Transverse colon (tissue), 3 donors: ENCODE measurements at regions not wholly inside any gene's neighbourhood (a gene's known extent, or its start where the extent isn't known, plus 50 kb on each side); places are given as distances from the start of the nearest gene placed in this dataset.

Source experiments
- EP300 ChIP-seq: sonication (generic); formaldehyde crosslinking; IDR thresholded peaks from one replicate; pipeline ENCODE4 v1.6.1; 2017; ENCODE audit warnings: antibody characterized with exemption, low read depth
- POLR2A ChIP-seq: fragments of 450-650 bp; IDR thresholded peaks from one replicate; pipeline ENCODE4 v1.6.1; 2016; ENCODE audit warnings: antibody characterized with exemption, mild to moderate bottlenecking, moderate library complexity
- TF ChIP-seq, protein P1 (sequence below), 5 experiments: fragments of 200-600 bp in 3 of 5; fragments of 450-650 bp in 2 of 5; sonication (generic) in 3 of 5; IDR thresholded peaks; 1 replicate in 2 of 5; 2 replicates in 3 of 5; pipeline ENCODE4 v1.5.1; 2016 to 2017; ENCODE audit warnings: antibody characterized with exemption in 5 of 5, inconsistent platforms in 3 of 5, mild to moderate bottlenecking in 2 of 5, moderate library complexity in 1 of 5

DNA sequence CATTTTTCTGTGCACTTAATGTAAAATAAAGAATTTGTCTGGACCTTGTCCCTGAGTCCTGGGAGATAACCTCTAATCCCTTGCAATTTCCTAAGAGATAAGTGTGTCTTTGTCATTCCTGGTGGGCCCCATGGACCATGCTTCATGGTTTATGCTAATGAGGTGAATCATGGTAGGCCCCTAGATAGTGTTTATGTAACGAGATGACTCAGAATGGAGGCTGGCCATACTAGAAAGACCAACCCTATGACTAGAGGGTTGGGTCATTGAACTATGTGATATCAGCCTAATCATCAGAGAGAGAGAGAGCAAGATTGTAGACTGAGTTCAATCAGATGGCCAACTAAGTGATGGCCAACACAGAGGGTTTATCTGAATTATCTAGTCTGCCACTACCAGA, 64.2 kb upstream of the NHSL2 start:
- TF ChIP-seq EP300 (no peak), POLR2A (no peak)
- TF ChIP-seq, protein P1, sequence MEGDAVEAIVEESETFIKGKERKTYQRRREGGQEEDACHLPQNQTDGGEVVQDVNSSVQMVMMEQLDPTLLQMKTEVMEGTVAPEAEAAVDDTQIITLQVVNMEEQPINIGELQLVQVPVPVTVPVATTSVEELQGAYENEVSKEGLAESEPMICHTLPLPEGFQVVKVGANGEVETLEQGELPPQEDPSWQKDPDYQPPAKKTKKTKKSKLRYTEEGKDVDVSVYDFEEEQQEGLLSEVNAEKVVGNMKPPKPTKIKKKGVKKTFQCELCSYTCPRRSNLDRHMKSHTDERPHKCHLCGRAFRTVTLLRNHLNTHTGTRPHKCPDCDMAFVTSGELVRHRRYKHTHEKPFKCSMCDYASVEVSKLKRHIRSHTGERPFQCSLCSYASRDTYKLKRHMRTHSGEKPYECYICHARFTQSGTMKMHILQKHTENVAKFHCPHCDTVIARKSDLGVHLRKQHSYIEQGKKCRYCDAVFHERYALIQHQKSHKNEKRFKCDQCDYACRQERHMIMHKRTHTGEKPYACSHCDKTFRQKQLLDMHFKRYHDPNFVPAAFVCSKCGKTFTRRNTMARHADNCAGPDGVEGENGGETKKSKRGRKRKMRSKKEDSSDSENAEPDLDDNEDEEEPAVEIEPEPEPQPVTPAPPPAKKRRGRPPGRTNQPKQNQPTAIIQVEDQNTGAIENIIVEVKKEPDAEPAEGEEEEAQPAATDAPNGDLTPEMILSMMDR (IDR thresholded peaks at IDR 0.05) = no peak
